HL-60 (cell line): ENCODE measurements at regions not wholly inside any gene's neighbourhood (a gene's known extent, or its start where the extent isn't known, plus 50 kb on each side); places are given as distances from the start of the nearest gene placed in this dataset.
"Not testable (repeated sequence)": the region's sequence is repeated elsewhere in the genome, so short reads cannot be mapped to it uniquely, and the experiment has no call there.

Experiments used
- DNase-seq, 2 experiments: peaks; one replicate each; pipeline ENCODE4 v3.0.0-alpha.2; 2010 to 2020; ENCODE audit warnings: low read depth in 1 of 2, low spot score in 1 of 2
- H3K27ac ChIP-seq: fragments of 250-450 bp; sonication (Bioruptor Pico); replicated peaks from 2 replicates; pipeline ENCODE4 v1.5.1; 2020; ENCODE audit warnings: mild to moderate bottlenecking, moderate library complexity
- H3K27me3 ChIP-seq: fragments of 250-450 bp; sonication (Bioruptor Pico); 2 replicates; pipeline ENCODE4 v1.5.1; 2021; ENCODE audit warnings: mild to moderate bottlenecking, moderate library complexity; ENCODE audit not compliant: insufficient read depth, poor library complexity, severe bottlenecking
- H3K4me3 ChIP-seq: replicated peaks from 2 replicates; pipeline ENCODE4 v1.5.1; 2011; ENCODE audit warnings: mild to moderate bottlenecking, control low read depth, low read length; ENCODE audit not compliant: insufficient read depth
- CTCF ChIP-seq: IDR thresholded peaks from one replicate; pipeline ENCODE4 v1.5.1; 2011; ENCODE audit warnings: low read length, control low read depth, inconsistent platforms; ENCODE audit not compliant: insufficient read depth
- GABPA ChIP-seq: IDR thresholded peaks from 2 replicates; pipeline ENCODE4 v1.6.1; 2012; ENCODE audit warnings: low read depth
- POLR2AphosphoS5 ChIP-seq: IDR thresholded peaks from 2 replicates; pipeline ENCODE4 v1.6.1; 2012; ENCODE audit warnings: low read depth
- REST ChIP-seq: IDR thresholded peaks from 2 replicates; pipeline ENCODE4 v1.6.1; 2012; ENCODE audit warnings: low read depth; ENCODE audit not compliant: insufficient replicate concordance
- SPI1 ChIP-seq: IDR thresholded peaks from 2 replicates; pipeline ENCODE4 v1.6.1; 2012; ENCODE audit warnings: low read depth, mild to moderate bottlenecking, borderline replicate concordance

- no peaks in the 10 kb centered on the region for H3K27me3 ChIP-seq
- no peak for DNase-seq
- TF ChIP-seq GABPA (no peak), SPI1 (no peak), POLR2AphosphoS5 (no peak), REST (no peak), CTCF (no peak)
- no peak overlapping the region for H3K27ac ChIP-seq
- no peak overlapping the region for H3K4me3 ChIP-seq
Measured at GRCh38 chr20:22829356-22829755, 205.8 kb upstream of the SSTR4 start.

GRCh38 chr20:22830138-22830537 is 205.0 kb upstream of the SSTR4 start:
- no peak overlapping the region for H3K4me3 ChIP-seq
- no peak overlapping the region for H3K27ac ChIP-seq
- no peak for DNase-seq
- TF ChIP-seq SPI1 (no peak), CTCF (no peak)
- H3K27me3 ChIP-seq, result no peaks in the 10 kb centered on the region

GRCh38 chr20:22830715-22831114 is 204.4 kb upstream of the SSTR4 start:
- DNase-seq, result not testable (repeated sequence)

GRCh38 chr20:22833851-22834250 is 201.3 kb upstream of the SSTR4 start:
- Histone ChIP-seq H3K4me3 (no peak overlapping the region), H3K27ac (no peak overlapping the region), H3K27me3 (no peaks in the 10 kb centered on the region)
- DNase-seq, result no peak
- no peak for TF ChIP-seq POLR2AphosphoS5
- no peak for TF ChIP-seq GABPA
- no peak for TF ChIP-seq SPI1
- no peak for TF ChIP-seq CTCF
- TF ChIP-seq REST, result no peak

More at GRCh38 chr20:22830715-22831114, 204.4 kb upstream of the SSTR4 start:
- not testable (repeated sequence) for H3K27me3 ChIP-seq, H3K27ac ChIP-seq, H3K4me3 ChIP-seq
